HG03108 (cell line): ENCODE measurements at regions not wholly inside any gene's neighbourhood (a gene's known extent, or its start where the extent isn't known, plus 50 kb on each side); places are given as distances from the start of the nearest gene placed in this dataset.

ENCODE experiments used
- ATAC-seq: cut with Tn5 transposase; IDR thresholded peaks from one replicate; pipeline ENCODE4 v1.9.1; 2021; ENCODE audit warnings: moderate library complexity; ENCODE audit not compliant: unreplicated experiment

GRCh38 chr4:123966990-123967769, 570.6 kb downstream of the SPRY1 start:
- no peak for ATAC-seq

DNA sequence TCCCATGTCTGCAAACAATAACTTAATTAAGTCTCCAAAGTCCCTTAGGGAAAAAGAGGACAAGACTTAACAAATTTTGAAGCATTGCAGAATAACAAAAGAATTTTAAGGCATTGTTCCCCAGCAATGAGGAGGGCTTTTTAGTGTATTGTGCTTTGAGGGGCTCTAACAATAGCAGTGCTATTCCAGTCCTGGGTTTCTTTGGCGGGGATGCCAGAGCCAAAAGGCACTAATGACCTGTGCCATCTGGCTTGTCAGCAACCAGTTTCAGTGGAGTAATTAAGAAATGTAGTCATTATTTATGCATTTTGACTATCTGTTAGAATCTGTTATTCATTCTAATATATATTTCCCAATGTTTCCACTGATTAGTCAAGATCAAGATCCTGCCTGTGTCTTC, 575.4 kb downstream of the SPRY1 start:
- ATAC-seq = no peak

DNA sequence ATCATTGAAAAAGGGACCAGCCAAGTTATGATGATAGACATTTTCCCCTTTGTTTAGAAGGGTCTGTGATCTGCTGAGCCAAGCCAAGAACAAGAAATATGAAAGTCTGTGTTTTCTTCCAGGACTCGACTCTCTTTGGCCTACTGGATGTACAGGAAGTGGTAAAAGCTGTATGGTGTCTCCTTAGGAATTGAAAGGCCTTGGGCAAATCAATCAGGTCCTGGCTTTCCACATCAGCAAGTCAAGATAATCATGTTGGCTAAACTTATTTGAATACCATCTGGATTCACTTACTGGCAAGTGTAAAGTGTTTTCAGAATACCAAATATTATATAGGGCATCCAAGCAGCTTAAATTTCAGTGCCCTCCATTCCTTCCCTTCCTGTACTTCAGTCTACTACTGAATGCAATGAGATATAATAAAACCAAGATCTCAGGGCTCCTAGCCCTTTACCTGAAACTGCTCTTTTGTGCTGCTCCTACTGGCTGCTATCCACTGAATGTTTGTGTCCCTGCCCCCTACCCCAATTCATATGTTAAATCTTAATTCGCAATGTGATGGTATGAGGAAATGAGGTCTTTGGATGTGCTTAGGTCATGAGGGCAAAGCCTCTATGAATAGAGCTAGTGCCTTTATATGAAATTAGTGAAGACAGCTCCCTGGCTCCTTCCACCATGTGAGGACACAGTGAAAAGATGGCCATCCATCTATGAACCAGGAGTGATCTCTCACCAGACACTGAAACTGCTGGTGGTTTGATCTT, 578.0 kb downstream of the SPRY1 start:
- no peak for ATAC-seq

DNA sequence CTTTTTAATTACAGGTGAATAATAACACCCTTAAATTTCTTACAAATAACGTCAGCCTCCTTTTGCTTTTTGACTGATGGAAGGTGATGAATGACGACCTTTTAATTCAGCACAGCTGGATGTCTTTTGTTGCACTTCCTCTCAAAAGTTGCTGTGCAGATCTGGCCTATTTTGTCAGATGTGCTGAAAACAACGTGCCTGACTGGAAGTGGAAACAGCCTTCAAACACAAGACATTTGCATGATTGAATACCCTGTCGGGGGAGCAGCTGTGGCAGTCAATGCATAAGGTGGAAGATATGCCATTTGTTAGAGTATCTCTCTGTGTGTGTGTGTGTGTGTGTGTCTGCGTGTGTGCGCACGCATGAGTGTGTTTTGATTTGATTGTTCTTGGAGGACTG, 579.7 kb downstream of the SPRY1 start:
- ATAC-seq = no peak

- ATAC-seq = no peak
Measured at GRCh38 chr4:123976819-123977218, 580.2 kb downstream of the SPRY1 start.

DNA sequence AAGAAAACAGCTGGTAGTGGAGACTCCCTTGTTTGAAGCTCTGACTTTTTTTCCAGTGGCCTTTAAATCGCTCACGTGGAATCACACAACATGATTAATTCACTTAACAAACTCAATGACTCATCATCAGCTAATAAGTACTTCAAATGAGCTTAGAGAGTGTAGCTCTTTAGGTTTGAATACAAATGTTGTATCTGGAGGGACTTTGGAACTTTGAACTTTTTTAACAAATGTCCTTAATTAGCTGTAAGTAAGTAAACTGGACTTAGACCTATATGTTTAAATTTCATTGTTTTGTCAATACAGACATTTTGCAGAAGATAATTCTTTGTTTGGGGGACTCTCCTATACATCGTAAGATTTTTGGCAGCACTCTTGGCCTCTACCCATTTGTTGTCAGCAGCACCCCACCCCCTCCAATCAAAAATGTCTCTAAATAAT, 581.1 kb downstream of the SPRY1 start:
- no peak for ATAC-seq

DNA sequence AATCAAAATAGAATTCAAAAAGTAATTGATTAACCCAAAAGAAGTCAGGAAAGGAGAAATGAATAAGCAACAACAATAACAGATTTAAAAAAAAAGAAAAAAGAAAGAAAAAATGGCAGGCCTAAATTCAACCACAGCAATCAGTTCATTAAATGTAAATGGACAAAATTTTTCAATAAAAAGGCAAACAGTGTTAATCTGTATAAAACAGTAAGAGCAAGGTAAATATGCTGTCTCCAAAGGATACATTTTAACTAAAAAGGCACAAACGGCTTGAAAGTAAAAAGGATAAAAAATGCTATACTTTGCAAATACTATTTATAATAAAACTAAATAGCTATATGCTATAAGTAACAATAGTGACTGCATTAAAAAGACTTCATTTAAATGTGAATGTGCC, 582.0 kb downstream of the SPRY1 start:
- no peak for ATAC-seq

DNA sequence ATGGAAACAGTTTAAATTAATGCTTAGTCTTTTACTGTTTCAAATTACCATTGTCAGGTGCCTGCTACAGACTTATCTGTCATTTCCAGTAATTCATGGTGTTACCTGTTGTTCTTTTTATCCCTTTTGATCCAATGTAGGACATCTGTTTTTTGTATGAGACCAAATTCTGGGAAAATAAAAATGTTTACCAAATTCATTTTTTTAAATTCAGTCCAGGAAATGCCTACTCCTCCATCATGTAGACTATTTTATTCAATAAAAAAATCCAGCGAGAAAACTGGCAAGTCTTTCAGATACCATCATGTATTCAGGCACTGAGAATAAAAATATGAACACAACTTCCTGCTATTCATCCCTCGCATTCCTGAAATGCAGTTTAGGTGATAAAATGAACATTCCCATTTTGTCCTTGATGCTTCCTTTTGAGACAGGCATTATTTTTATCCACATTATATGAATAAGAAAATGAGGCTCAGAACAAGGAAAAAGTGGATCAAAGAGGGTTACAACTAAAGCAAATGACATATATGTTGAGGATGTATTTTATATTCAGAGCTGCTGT, 584.2 kb downstream of the SPRY1 start:
- no peak for ATAC-seq

DNA sequence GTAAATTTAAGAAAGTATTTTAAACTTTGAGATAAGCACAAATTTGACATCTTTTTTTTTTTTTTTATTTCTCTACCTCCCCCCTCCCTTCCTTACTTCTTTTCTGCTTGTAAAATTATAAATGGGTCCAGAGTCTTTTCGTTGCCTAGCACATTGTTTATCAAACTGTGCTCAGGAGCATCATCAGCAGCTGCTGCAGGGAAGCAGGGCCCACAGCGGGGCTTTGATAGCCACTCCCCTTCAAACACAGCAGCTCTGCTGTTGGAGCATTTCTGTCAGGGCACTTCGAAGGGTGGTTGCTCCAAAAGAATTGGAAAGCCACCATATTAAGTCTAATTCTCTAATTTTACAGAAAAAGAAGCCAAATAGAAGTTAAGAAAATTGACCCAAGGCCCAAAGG, 588.3 kb downstream of the SPRY1 start:
- ATAC-seq = no peak

DNA sequence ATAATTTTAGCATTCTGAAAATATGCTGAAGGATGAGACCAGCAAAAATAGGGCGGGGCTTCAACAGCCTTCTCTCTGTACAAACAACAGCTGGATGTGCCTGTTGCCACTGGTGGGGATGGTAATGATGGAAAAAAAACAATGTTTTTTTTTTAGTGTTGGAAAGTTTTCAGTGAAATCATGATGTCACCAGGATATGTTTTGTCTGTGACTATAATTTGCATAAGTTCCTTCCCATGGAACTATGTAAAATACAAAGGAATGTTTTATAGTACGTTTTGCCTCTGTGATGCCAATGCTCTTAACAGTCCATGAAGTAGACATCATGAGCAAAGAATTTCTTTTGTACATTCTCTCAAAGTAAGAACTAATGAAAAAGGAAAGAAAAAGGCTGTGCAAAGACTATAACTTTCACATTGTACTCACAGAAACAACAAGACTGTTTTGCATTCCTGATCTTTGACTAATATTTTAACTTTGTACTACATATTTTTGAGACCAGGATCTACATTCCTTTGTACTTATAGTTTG, 589.7 kb downstream of the SPRY1 start:
- no peak for ATAC-seq

DNA sequence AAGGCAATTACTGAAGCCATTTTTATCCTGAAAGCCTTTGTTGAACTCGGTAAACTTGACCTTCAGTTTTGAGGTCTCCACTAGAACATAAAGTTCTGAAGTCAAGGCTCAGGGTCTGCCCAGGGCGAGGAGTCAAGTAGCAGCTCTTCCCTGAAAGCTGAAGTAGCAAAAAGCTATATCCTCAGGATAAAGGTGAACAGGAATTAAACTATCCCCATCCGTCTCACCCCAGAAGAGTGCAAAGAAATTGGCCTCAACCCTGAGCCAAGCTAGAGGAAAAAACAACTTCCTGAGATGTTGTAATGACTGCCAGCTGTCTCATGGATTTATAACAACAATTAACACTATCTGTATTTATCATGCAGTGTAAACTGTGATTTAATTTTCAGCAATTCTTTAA, 590.8 kb downstream of the SPRY1 start:
- ATAC-seq = no peak

- ATAC-seq = no peak
Measured at GRCh38 chr4:123990310-123990870, 593.8 kb downstream of the SPRY1 start.

DNA sequence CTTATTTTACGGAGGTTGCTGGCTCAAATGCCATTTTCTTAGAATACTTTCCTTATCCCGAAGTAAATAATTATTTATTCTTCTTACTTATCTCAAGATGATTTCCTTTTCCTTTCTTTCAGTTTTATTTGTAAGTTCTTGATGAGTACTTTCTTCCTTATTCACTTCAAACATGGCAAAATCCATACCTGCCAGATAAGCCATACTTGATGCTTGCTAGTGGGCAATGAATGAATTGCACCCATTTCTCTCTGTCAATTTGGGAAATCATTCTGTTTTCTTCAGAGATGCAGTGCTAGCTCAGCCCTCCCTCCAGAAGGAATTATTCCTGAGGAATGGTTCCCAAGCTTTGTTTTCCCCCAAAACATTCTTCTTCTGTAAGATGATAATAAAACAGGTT, 598.3 kb downstream of the SPRY1 start:
- ATAC-seq = no peak

GRCh38 chr4:123995936-123996335, 599.3 kb downstream of the SPRY1 start:
- ATAC-seq = no peak

GRCh38 chr4:123996718-123997510, 600.3 kb downstream of the SPRY1 start:
- no peak for ATAC-seq

DNA sequence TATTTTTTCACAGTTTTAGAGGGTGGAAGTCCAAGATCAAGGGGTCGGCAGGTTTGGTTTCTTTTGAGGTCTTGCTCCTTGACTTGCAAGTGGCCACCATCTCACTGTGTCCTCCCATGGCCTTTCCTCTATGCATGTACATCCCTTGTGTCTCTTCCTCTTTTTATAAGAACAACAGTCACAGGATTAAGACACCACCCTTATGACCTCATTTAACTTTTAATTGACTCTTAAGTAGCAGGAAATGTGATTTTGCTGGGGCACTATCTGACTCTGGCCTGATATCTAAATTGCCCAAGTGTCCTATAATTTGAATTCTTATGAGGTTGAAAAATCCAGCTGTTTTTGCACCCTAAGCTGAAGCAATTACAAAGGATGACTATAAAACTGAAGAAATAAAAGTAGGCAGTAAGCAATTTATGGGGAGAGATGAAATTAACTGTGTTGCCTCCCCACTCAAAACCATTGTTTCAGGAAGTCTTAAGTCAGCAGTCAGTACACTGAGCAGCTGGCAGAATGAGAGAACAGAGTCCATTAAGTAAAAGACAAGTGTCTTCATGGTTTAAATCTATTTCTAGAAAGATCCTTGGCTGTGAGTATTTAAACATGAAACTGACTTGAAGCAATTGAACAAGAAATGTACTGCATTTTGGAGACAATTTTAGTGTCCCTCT, 601.3 kb downstream of the SPRY1 start:
- ATAC-seq = no peak

- ATAC-seq = no peak
Measured at GRCh38 chr4:124000233-124000632, 603.6 kb downstream of the SPRY1 start.

DNA sequence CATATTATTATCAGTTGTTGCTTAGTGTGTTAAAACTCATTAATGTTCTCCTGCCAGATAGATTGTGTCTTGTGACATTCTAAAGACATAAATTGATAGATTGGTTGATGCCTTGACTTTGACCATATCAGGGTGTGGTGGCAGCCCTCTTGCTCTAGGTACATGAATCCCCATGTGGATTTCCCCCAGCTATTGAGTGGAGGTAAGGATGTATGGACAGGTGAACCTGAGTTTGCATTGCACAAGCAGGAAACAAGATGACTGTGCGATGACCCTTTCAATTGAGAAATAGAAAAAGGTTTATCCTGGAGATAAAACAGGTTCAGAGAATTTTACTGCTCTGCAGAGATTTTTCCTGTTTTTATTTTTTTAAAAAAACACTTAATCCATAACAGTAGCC, 619.2 kb downstream of the SPRY1 start:
- no peak for ATAC-seq

GRCh38 chr4:124017185-124017785, 620.7 kb downstream of the SPRY1 start:
- ATAC-seq = no peak
